GM12874 (cell line): ENCODE measurements at regions not wholly inside any gene's neighbourhood (a gene's known extent, or its start where the extent isn't known, plus 50 kb on each side); places are given as distances from the start of the nearest gene placed in this dataset.

Experiments
- TF ChIP-seq, protein P1 (sequence below): IDR thresholded peaks from 2 replicates; pipeline ENCODE4 v1.5.1; 2011; ENCODE audit warnings: low read depth, mild to moderate bottlenecking, control low read depth, low read length, moderate library complexity; ENCODE audit not compliant: insufficient read depth

DNA sequence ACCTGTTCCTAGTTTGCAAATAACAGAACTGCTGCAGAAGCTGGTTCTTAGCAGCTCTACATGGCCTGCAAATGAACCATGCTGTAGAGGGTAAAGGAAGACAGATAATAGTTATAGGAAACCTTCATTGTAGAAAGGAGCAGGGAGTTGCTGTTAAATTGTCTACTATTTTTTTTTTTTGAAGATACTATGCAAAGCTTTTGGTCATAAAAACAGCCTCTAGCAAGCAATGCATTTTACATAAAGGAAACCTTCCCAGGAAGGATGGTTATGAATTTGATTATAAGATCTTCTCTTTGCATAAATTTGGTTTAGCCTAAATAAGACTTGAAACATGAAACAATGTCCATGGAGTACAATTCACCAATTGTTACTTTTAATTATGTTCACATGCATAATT is 793.4 kb downstream of the SLC4A3 start:
- TF ChIP-seq, protein P1, sequence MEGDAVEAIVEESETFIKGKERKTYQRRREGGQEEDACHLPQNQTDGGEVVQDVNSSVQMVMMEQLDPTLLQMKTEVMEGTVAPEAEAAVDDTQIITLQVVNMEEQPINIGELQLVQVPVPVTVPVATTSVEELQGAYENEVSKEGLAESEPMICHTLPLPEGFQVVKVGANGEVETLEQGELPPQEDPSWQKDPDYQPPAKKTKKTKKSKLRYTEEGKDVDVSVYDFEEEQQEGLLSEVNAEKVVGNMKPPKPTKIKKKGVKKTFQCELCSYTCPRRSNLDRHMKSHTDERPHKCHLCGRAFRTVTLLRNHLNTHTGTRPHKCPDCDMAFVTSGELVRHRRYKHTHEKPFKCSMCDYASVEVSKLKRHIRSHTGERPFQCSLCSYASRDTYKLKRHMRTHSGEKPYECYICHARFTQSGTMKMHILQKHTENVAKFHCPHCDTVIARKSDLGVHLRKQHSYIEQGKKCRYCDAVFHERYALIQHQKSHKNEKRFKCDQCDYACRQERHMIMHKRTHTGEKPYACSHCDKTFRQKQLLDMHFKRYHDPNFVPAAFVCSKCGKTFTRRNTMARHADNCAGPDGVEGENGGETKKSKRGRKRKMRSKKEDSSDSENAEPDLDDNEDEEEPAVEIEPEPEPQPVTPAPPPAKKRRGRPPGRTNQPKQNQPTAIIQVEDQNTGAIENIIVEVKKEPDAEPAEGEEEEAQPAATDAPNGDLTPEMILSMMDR: no peak

GRCh38 chr2:220422676-220423075 is 795.2 kb downstream of the SLC4A3 start:
- TF ChIP-seq, protein P1: no peak

GRCh38 chr2:220424561-220424960 is 797.1 kb downstream of the SLC4A3 start:
- TF ChIP-seq, protein P1: no peak

DNA sequence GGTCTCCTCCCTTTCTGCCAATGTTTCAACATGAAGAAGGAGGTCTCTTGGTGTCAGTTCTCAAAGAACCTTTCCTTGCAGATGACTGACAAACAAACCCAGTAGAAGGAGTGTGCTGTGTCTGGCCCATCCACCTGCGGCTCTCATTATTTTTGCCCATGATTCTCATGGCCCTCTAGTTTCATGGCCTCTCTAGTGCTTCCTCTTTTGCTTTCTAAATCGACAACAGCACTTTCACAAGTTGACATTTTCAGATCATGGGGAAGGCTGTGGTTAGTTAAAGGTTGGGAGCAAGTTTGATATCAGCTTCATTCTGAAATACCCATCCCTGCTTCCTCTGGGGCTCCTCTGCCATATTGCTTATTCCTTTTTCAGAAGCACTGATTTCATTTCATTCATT is 805.2 kb downstream of the SLC4A3 start:
- TF ChIP-seq, protein P1: no peak

- TF ChIP-seq, protein P1: no peak
Observed at GRCh38 chr2:220433131-220433530, 805.7 kb downstream of the SLC4A3 start.

DNA sequence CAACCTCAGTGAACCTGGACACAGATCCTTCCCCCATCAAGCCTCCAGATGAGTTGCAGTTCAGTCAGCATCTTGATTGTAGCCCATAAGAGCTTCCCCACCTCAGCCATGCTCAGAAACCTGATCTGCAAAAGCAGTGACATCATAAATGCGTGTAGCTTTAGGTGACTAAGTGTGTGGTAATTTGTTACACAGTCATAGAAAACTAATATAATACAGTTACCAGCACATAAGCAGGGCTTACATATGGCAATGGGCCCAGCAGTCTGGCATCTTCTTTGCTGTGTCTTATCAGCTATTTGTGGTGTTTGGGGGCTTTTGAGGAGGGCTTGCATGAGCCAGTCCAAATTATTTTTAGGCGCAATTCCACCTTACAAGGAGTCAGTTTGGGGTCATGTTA is 807.0 kb downstream of the SLC4A3 start:
- TF ChIP-seq, protein P1: no peak

GRCh38 chr2:220437938-220438337 is 810.5 kb downstream of the SLC4A3 start:
- TF ChIP-seq, protein P1: no peak

- TF ChIP-seq, protein P1: no peak
Observed at GRCh38 chr2:220440731-220441130, 813.3 kb downstream of the SLC4A3 start.
